SK-N-DZ (cell line): ENCODE measurements at regions not wholly inside any gene's neighbourhood (a gene's known extent, or its start where the extent isn't known, plus 50 kb on each side); places are given as distances from the start of the nearest gene placed in this dataset.

Experiments used
- DNase-seq: peaks from one replicate; pipeline ENCODE4 v3.0.0-alpha.2; 2015; ENCODE audit warnings: low spot score

DNA sequence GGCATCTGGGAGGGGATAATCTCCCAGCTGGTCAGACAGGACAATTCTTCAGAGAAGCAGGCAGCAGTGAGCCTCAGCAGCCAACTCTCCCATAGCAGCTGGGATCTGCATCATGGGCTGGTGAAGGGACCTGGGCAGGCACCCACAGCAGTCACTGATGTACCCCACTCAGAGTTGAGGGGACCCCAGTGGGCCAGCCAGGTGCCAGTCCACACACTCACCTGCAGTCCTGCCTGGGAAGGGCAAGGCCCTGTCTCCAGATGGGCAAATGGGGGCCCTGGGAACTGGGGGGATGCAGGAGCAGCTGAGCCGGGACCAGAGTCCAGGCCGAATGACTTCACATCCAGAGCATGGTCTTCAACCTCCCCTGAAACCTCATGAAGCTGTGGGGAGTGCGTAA, 170.4 kb downstream of the ZFP36L2 start:
- DNase-seq, result no peak

DNA sequence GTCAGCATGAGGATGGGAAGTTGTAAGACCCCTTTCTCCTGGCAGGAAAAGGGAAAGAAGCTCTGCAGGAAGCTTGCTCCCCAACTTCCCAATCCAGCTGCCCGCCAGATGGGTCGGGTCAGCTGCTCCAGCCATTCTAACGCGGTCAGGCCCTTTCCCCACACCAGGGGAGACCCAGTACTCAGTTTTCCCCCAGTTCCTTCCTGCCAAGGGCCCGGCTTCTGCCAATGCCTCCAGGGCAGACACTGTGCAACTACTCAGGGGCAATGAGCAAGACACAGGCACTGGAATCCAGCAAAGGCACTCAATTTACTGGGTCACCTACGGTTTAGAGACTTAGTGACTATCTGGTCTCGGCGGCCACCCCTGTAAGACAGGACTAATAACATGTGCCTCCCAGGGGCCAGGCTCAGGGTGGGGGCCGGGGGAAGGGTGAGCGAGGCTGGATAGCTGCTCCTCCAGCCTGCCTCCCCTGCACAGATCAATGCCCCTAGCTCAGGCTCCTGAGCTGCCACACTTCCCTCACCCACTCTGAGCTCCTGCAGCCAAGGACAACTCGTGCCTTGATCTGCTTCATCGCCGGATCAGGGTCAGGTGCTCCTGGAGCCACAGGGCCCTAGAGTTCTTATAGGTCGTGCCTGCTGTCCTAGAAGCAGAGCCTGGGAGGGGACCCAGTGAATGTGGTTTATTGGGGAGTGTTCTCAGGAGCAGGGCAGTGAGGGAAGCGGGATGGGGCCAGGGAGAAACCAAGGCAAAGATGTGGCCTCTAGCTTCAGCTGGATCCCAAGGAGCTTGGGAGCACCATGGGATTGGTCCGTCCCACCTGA, 171.1 kb downstream of the ZFP36L2 start:
- DNase-seq, result no peak

GRCh38 chr2:43054367-43054766, 172.0 kb downstream of the ZFP36L2 start:
- peak; percentile 26 for DNase-seq

- DNase-seq, result no peak
Measured at GRCh38 chr2:43052944-43053306, 173.5 kb downstream of the ZFP36L2 start.

DNA sequence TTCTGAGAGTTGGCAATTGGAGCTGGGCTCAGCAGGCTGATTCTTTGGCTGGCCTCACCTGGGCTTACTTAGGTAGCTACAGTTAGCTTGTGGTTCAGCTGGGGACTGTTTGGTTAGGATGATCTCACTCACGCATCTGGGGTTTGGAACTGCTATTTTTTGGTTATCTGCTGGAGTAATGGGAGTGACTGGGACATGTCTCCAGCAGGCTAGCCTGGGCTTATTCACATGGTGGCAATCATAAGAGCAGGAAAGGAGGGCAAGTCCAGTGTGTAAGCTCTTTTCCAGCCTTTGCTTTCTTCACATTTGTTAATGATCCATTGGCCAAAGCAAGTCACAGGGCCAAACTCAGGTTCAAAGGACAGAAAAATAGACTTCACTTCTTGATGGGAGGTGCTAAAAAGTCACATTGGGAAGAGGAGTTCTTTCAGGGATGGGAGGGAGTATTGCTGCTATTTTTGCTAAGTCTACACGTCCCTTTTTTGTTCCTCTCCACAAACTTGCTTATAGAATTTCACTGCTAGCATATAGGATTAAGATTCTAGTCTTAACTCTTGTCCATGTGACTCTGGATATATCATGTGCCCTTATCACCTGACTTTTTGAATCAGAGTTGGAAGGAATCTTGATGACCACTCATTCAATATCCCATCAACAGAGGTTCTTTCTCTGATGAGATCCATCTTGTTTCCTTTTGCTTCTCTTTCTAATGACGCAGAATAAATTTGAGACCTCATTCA, 174.0 kb downstream of the ZFP36L2 start:
- DNase-seq, result no peak

- DNase-seq, result no peak
Measured at GRCh38 chr2:43051338-43051737, 175.1 kb downstream of the ZFP36L2 start.

GRCh38 chr2:43050866-43051265, 175.5 kb downstream of the ZFP36L2 start:
- DNase-seq, result no peak

DNA sequence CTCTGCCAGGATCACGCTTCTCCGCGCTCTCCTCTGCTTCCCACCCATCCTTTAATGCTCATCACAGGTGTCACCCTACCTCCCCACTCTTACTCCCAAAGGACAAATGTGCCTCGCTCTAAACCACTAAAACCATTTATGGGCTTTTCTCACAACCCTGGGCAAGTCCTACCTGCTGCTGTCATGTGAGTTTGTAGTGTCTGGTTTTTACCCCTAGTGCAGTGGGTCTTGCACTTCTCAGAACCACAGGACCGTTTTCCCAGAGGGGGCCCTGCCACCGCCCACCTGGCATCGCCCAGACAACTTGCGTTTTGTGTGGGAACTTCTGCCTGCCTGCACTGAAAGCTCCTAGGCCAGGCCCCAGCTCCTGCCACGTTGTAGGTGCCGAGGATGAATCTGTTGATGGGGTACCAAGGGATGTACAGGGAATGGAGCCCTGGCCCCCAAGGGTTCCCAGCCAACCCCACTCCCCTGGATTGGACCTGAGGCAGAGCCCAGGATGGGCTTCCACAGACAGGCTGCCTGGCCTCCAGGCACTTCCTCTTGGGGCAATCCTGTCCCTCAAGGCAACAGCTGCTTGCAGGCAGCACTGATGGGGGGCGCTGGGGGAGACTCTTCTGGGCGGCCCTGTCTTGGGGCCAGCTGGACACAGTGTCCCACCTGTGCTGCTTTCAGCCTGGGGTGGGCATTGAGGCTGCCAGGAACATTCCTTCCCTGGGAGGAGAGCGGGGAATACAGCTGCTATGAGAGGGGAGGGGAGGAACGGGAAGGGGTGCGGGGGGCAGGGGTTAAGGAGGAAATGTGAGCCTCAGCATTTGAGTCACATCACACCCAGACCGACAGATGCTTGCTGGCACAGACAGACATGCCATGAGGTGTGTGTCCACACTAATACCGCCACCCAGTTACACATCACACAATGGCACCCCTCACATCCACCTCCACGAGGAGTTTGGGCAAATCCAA, 176.3 kb downstream of the ZFP36L2 start:
- no peak for DNase-seq

DNA sequence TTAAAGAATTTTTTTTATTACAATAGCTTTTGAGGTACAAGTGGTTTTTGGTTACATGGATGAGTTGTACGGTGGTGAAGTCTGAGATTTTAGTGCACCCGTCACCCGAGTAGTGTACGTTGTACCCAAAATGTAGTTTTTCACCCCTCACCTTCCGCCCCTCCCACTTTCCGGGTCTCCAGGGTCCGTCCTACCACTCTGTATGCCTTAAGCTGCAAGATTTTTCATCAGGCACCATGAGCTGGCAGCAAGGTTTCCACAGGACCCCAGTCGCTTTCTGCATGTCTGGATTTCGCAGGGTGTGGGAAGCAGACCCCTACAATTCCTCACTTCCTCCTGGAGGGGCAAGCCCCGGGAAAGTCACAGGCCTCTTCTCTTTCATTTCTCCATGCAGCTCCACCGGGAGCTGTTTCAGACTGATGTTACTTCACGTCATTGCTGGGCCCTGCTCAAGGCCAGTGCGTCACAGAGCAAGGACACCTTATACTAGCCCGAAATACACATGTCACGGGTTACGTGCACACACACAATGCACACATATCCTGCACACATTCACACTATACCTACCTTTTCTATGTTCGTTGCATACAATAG, 179.1 kb downstream of the ZFP36L2 start:
- no peak for DNase-seq

DNA sequence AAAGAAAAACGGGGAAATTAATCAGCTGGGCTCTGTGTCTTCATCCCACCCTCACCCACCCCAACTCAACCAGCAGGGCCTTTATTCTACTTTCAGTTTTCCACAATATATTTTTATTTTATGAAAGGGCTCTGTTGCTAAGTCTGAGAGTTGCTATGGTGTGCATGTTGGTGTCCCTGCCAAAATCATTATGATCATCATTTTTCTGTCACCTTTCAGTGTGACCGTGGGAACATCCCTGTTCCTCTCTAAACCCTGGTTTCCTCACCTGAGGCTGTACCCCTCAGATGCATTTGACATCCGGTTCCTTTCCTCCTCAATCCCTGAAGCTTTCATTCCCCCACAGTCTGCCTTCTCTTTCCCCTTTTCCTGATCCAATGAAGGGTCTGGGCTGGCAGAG, 180.5 kb downstream of the ZFP36L2 start:
- DNase-seq, result no peak

DNA sequence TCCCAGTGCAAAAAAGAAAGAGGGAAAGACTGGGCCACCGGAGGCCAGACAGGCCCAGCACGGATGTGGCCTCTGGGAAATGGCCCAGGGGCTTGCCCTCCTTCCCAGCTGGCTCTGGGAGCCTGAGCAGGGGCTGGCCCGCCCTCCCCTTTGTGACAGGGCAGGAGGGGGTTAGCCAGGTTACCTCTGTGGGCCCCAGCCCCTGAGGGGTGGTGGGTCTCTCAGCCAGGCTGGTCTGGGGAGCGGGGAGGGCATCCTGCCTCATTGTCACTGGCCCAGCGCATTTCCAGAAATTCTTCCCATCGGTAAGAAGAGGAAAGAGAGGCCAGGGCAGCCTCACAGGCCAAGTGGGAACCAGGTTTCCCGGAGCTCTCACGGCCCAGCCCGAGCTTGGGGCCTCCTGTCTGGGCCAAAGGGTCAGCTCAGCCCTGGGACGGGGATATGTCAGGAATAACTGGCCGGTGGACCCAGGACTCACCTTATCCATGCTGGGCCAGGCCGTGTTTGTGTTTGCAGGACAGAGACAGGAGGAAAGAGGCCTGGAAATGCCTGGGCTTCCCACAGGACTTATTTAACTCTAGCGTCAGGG, 182.2 kb downstream of the ZFP36L2 start:
- DNase-seq, result no peak

- DNase-seq, result no peak
Measured at GRCh38 chr2:43043553-43043870, 182.9 kb downstream of the ZFP36L2 start.

GRCh38 chr2:43041661-43042360, 184.6 kb downstream of the ZFP36L2 start:
- DNase-seq, result peak; percentile 87

DNA sequence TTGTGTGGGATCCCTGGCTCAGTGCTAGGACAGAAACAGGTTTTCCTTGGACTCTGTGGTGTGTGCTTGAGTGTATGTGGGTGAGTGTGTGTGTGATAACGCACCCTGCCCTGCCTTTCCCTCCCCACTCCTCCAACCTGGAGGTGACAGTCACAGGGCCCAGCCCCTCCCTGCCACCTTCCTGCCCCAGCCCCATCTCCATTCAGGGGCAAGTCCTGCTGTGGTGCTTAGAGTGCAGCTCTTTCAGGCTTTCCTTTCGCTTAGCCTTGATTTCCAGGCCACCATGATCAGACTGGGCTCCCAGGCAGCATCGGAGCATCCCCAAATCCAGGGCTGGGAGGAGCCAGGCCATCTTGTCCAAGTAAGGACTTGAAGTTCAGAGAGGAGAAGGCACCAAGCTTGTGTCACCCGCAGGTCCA, 185.2 kb downstream of the ZFP36L2 start:
- DNase-seq, result no peak

- no peak for DNase-seq
Measured at GRCh38 chr2:43040084-43040854, 186.1 kb downstream of the ZFP36L2 start.

GRCh38 chr2:43039376-43040080, 186.9 kb downstream of the ZFP36L2 start:
- DNase-seq, result no peak

GRCh38 chr2:43038696-43039094, 187.7 kb downstream of the ZFP36L2 start:
- no peak for DNase-seq

- DNase-seq, result peak; percentile 63
Measured at GRCh38 chr2:43038034-43038695, 188.2 kb downstream of the ZFP36L2 start.

DNA sequence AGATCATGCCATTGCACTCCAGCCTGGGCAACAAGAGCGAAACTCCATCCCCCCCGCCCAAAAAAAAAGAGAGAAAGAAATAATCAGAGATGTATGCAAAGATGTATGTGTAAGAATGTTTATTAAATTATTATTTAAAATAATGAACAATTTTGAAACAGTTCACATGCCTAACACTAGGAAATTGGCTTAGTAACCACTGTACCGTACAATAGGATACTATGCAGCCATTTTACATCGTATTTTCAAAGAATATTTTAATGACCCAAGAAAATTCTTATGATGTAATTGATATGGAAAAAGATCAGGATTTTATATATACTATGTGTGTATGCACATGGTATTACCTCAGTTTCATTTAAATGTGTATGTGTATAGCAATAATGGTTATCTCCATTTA, 190.5 kb downstream of the ZFP36L2 start:
- DNase-seq, result no peak
